Suprapubic skin (tissue), 4 donors: ENCODE measurements at regions not wholly inside any gene's neighbourhood (a gene's known extent, or its start where the extent isn't known, plus 50 kb on each side); places are given as distances from the start of the nearest gene placed in this dataset.
"Not testable (repeated sequence)": the region's sequence is repeated elsewhere in the genome, so short reads cannot be mapped to it uniquely, and the experiment has no call there.

Experiments
- DNase-seq, 2 donors: peaks; one replicate each; pipeline ENCODE4 v3.0.0-alpha.2; 2019; ENCODE audit warnings: low spot score in 2 of 2
- H3K27ac ChIP-seq: fragments of 200-600 bp; sonication (generic); one replicate; pipeline ENCODE4 v1.5.1; 2019
- H3K27me3 ChIP-seq: fragments of 200-600 bp; sonication (generic); one replicate; pipeline ENCODE4 v1.5.1; 2019
- H3K36me3 ChIP-seq: fragments of 200-600 bp; sonication (generic); one replicate; pipeline ENCODE4 v1.5.1; 2019
- H3K4me1 ChIP-seq: fragments of 200-600 bp; sonication (generic); one replicate; pipeline ENCODE4 v1.5.1; 2019
- H3K4me3 ChIP-seq: fragments of 200-600 bp; sonication (generic); one replicate; pipeline ENCODE4 v1.5.1; 2019; ENCODE audit warnings: mild to moderate bottlenecking
- H3K9me3 ChIP-seq: fragments of 200-600 bp; sonication (generic); one replicate; pipeline ENCODE4 v1.5.1; 2019
- CTCF ChIP-seq, 2 donors: fragments of 200-600 bp in 1 of 2; fragments of 450-650 bp in 1 of 2; sonication (generic) in 1 of 2; IDR thresholded peaks; one replicate each; pipeline ENCODE4 v1.5.1; 2016 to 2019; ENCODE audit warnings: antibody characterized with exemption in 2 of 2, mild to moderate bottlenecking in 1 of 2, moderate library complexity in 1 of 2
- EP300 ChIP-seq: sonication (generic); formaldehyde crosslinking; IDR thresholded peaks from one replicate; pipeline ENCODE4 v1.6.1; 2017; ENCODE audit warnings: antibody characterized with exemption
- POLR2A ChIP-seq, 2 donors: fragments of 450-650 bp; IDR thresholded peaks; one replicate each; pipeline ENCODE4 v1.6.1; 2017; ENCODE audit warnings: antibody characterized with exemption in 2 of 2, mild to moderate bottlenecking in 2 of 2, moderate library complexity in 2 of 2
- POLR2AphosphoS5 ChIP-seq, 3 donors: sonication (generic); formaldehyde crosslinking; IDR thresholded peaks; one replicate each; pipeline ENCODE4 v1.6.1; 2017; ENCODE audit warnings: antibody characterized with exemption in 3 of 3
- WGBS: methylation state at CpG from one replicate; pipeline ENCODE4 v1.1.5; 2018; 5-methylcytosine and 5-hydroxymethylcytosine counted together

GRCh38 chr3:26091626-26092025, 301.7 kb downstream of the OXSM start:
- H3K4me1 ChIP-seq, result no peaks in the 10 kb centered on the region
- H3K27me3 ChIP-seq, result no peaks in the 10 kb centered on the region
- H3K4me3 ChIP-seq, result no peak overlapping the region
- TF ChIP-seq CTCF (IDR thresholded peaks at IDR 0.05), result no peak
- TF ChIP-seq POLR2A (IDR thresholded peaks at IDR 0.05), result no peak
- no peak for TF ChIP-seq POLR2AphosphoS5 (IDR thresholded peaks at IDR 0.05)
- TF ChIP-seq EP300, result no peak
- no peak overlapping the region for H3K27ac ChIP-seq
- H3K9me3 ChIP-seq, result peaks cover 5% of the 10 kb centered on the region
- no peaks in the 10 kb centered on the region for H3K36me3 ChIP-seq
- DNase-seq, result no peak
- 20% methylated on average over 1 of the region's 1 CpG for WGBS

GRCh38 chr3:26097111-26097510, 307.2 kb downstream of the OXSM start:
- DNase-seq, result not testable (repeated sequence)
- 92% methylated on average over 4 of the region's 4 CpGs for WGBS

GRCh38 chr3:26099692-26100091, 309.8 kb downstream of the OXSM start:
- Histone ChIP-seq H3K36me3 (no peaks in the 10 kb centered on the region), H3K4me3 (no peak overlapping the region), H3K4me1 (no peaks in the 10 kb centered on the region), H3K27me3 (no peaks in the 10 kb centered on the region), H3K9me3 (peaks cover 9% of the 10 kb centered on the region), H3K27ac (no peak overlapping the region)
- DNase-seq, result no peak
- TF ChIP-seq POLR2AphosphoS5 (IDR thresholded peaks at IDR 0.05) (no peak), EP300 (no peak), POLR2A (IDR thresholded peaks at IDR 0.05) (no peak), CTCF (IDR thresholded peaks at IDR 0.05) (no peak)

More at GRCh38 chr3:26097111-26097510, 307.2 kb downstream of the OXSM start:
- H3K27ac ChIP-seq, H3K27me3 ChIP-seq, H3K9me3 ChIP-seq, H3K36me3 ChIP-seq, H3K4me3 ChIP-seq, H3K4me1 ChIP-seq: not testable (repeated sequence)

DNA sequence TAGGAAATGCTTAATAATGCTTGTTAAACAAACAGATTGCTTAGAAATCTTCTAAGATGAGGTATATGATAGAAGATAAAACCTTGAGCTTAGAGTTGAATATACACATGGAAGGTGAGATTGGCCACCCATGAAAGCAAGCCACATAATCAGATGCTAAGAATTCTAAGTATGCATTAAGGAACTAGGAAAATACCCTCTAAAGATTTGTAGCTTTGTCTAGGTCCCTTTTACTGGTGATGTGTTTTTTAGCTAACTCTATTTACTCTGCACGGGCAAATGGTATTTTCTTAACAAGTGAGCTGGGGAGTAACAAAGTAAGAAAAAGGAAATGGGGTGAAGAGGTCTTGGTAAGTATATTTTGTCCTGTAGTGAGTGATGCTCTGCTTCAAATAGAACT, 310.3 kb downstream of the OXSM start:
- Histone ChIP-seq H3K9me3 (peaks cover 9% of the 10 kb centered on the region), H3K36me3 (no peaks in the 10 kb centered on the region), H3K27me3 (no peaks in the 10 kb centered on the region), H3K4me3 (no peak overlapping the region), H3K4me1 (no peaks in the 10 kb centered on the region), H3K27ac (no peak overlapping the region)
- TF ChIP-seq POLR2AphosphoS5 (IDR thresholded peaks at IDR 0.05) (no peak), EP300 (no peak), CTCF (IDR thresholded peaks at IDR 0.05) (no peak), POLR2A (IDR thresholded peaks at IDR 0.05) (no peak)
- no peak for DNase-seq
- WGBS, result 54% methylated on average over 1 of the region's 1 CpG

DNA sequence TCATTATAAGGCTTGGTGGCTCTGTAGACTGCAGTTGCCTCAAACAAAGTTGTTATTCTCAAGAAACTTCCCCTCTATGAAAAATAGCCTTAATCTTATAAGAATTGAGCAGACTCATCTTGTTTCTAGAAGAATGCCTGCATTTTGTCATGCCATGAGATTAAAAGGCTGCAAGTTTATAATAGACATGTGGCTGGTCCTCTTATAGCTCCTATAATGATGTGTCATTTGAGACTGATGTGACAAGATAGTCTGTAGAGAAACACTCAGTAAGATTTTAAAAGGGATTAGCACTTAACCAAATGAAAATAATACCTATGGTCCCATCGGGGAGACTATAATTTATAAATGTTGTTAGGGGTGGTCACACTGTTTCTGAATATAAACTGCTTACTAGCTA, 312.5 kb downstream of the OXSM start:
- WGBS, result 56% methylated on average over 1 of the region's 1 CpG
- H3K4me3 ChIP-seq, result no peak overlapping the region
- peaks cover 4% of the 10 kb centered on the region for H3K9me3 ChIP-seq
- no peak overlapping the region for H3K27ac ChIP-seq
- H3K27me3 ChIP-seq, result no peaks in the 10 kb centered on the region
- no peak for DNase-seq
- TF ChIP-seq POLR2A (IDR thresholded peaks at IDR 0.05) (no peak), CTCF (IDR thresholded peaks at IDR 0.05) (no peak), EP300 (no peak), POLR2AphosphoS5 (IDR thresholded peaks at IDR 0.05) (no peak)
- H3K4me1 ChIP-seq, result no peaks in the 10 kb centered on the region
- no peaks in the 10 kb centered on the region for H3K36me3 ChIP-seq

GRCh38 chr3:26104851-26105251, 315.0 kb downstream of the OXSM start:
- Histone ChIP-seq H3K4me1 (no peaks in the 10 kb centered on the region), H3K36me3 (no peaks in the 10 kb centered on the region), H3K9me3 (peaks cover 2% of the 10 kb centered on the region), H3K27me3 (no peaks in the 10 kb centered on the region), H3K27ac (no peak overlapping the region), H3K4me3 (no peak overlapping the region)
- TF ChIP-seq EP300, result no peak
- no peak for TF ChIP-seq POLR2AphosphoS5 (IDR thresholded peaks at IDR 0.05)
- no peak for TF ChIP-seq POLR2A (IDR thresholded peaks at IDR 0.05)
- TF ChIP-seq CTCF (IDR thresholded peaks at IDR 0.05), result no peak
- 25% methylated on average over 2 of the region's 2 CpGs for WGBS
- DNase-seq, result no peak
